ENCODE measurements at regions not wholly inside any gene's neighbourhood (a gene's known extent, or its start where the extent isn't known, plus 50 kb on each side); places are given as distances from the start of the nearest gene placed in this dataset.

DNA sequence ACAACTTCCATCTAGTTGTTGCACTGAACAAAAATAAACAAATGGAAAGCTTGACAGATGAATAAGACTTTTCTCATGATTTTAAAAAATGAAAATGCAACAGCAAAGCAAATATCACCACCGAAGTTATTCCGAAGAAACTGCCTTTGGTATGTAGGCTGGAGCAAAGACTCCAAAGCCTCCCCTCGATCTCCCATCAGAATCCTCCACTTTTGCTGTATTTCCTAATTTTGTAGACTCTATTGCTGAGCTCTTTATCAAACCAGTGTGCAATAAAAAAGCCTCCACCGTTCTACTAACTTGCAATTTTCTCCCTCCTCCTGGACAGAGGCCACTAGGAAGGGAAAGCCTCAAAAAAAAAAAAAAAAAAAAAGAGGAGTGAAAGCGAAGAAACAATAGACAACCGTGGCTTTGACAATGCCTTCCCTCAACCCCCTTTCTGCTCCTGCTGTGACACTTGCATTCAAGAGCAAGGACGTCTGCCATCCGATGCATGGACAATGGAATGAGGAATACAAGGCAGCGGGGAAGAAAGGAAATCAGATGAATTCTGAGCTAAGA, 190.9 kb upstream of the BLID start:
- TF ChIP-seq, protein P1, sequence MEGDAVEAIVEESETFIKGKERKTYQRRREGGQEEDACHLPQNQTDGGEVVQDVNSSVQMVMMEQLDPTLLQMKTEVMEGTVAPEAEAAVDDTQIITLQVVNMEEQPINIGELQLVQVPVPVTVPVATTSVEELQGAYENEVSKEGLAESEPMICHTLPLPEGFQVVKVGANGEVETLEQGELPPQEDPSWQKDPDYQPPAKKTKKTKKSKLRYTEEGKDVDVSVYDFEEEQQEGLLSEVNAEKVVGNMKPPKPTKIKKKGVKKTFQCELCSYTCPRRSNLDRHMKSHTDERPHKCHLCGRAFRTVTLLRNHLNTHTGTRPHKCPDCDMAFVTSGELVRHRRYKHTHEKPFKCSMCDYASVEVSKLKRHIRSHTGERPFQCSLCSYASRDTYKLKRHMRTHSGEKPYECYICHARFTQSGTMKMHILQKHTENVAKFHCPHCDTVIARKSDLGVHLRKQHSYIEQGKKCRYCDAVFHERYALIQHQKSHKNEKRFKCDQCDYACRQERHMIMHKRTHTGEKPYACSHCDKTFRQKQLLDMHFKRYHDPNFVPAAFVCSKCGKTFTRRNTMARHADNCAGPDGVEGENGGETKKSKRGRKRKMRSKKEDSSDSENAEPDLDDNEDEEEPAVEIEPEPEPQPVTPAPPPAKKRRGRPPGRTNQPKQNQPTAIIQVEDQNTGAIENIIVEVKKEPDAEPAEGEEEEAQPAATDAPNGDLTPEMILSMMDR (IDR thresholded peaks at IDR 0.05) = no peak
- TF ChIP-seq POLR2A (IDR thresholded peaks at IDR 0.05) = no peak
